HCT116 (cell line): ENCODE measurements at regions not wholly inside any gene's neighbourhood (a gene's known extent, or its start where the extent isn't known, plus 50 kb on each side); places are given as distances from the start of the nearest gene placed in this dataset.

Experiments used
- ATAC-seq: fragments of 200-7000 bp; cut with Tn5 transposase; 2 replicates; pipeline ENCODE4 v1.9.1; 2020; ENCODE audit warnings: mild to moderate bottlenecking, moderate library complexity
- BruUV-seq: library from RNA; stranded (reverse); fragments of 400-500 nt; replicated peaks from 2 replicates; lab custom pipeline; 2021; lab: Mats Ljungman, UMichigan
- CTCF ChIA-PET: fragments of 300-600 bp; sonication (Branson Sonifier 250); formaldehyde crosslinking; loops from one replicate; lab custom pipeline; 2021; ENCODE audit warnings: antibody characterized with exemption; lab: Charles Lee
- POLR2A ChIA-PET: fragments of 300-600, 350-600 bp; sonication (Branson Sonifier 250); formaldehyde crosslinking; loops from one replicate; lab custom pipeline; 2021; ENCODE audit warnings: antibody characterized with exemption; lab: Charles Lee
- RAD21 ChIA-PET, 2 experiments: fragments of 300-600 bp; sonication (Branson Sonifier 250); formaldehyde crosslinking; loops; one replicate each; lab custom pipeline; 2023; ENCODE audit warnings: low total read pairs in 2 of 2; ENCODE audit not compliant: uncharacterized antibody in 2 of 2, unreplicated experiment in 2 of 2, low non-redundant PET in 1 of 2; lab: Charles Lee
- DNase-seq: peaks from one replicate; pipeline ENCODE4 v3.0.0-alpha.2; 2010; ENCODE audit warnings: low read depth, low spot score
- H2AFZ ChIP-seq: fragments of 200-600 bp; shearing (Covaris generic), sonication (generic); 2 replicates; pipeline ENCODE4 v1.6.1; 2017; ENCODE audit warnings: low read depth, mixed run types, mixed read lengths, antibody characterized with exemption, low read length; ENCODE audit not compliant: poor library complexity, severe bottlenecking
- H3K27ac ChIP-seq: 2 replicates; pipeline ENCODE4 v1.5.1; 2012; ENCODE audit warnings: low read depth, low read length
- H3K27me3 ChIP-seq: fragments of 200-600 bp; sonication (generic); 2 replicates; pipeline ENCODE4 v1.6.1; 2016; ENCODE audit warnings: mixed run types, low read length, mixed read lengths; ENCODE audit not compliant: insufficient read depth
- H3K36me3 ChIP-seq, 2 experiments: fragments of 200-500 bp in 1 of 2; fragments of 200-600 bp in 1 of 2; sonication (Bioruptor generic) in 1 of 2; sonication (generic) in 1 of 2; 2 replicates each; pipeline versions ENCODE4 v1.5.1 to v1.6.1; 2014 to 2016; ENCODE audit warnings: low read length in 2 of 2, inconsistent platforms in 1 of 2, mixed read lengths in 1 of 2, mixed run types in 1 of 2; ENCODE audit not compliant: insufficient read depth in 2 of 2, control insufficient read depth in 1 of 2
- H3K4me1 ChIP-seq, 2 experiments: fragments of 200-600 bp in 1 of 2; sonication (generic) in 1 of 2; 2 replicates each; pipeline versions ENCODE4 v1.5.1 to v1.6.1; 2012 to 2017; ENCODE audit warnings: low read length in 2 of 2, inconsistent platforms in 1 of 2, mild to moderate bottlenecking in 1 of 2, mixed read lengths in 1 of 2, mixed run types in 1 of 2, moderate library complexity in 1 of 2; ENCODE audit not compliant: insufficient read depth in 2 of 2, control insufficient read depth in 1 of 2
- H3K4me2 ChIP-seq: fragments of 200-600 bp; sonication (generic); 2 replicates; pipeline ENCODE4 v1.6.1; 2017; ENCODE audit warnings: mixed run types, low read length, mixed read lengths
- H3K4me3 ChIP-seq, 2 experiments: fragments of 200-600 bp in 1 of 2; sonication (generic) in 1 of 2; replicated peaks in 1 of 2; 2 replicates each; pipeline ENCODE4 v1.5.1; 2011 to 2016; ENCODE audit warnings: low read length in 2 of 2, control low read depth in 1 of 2, low read depth in 1 of 2, mild to moderate bottlenecking in 1 of 2, mixed read lengths in 1 of 2, mixed run types in 1 of 2
- H3K79me2 ChIP-seq: fragments of 200-600 bp; sonication (generic); 2 replicates; pipeline ENCODE4 v1.6.1; 2017; ENCODE audit warnings: mild to moderate bottlenecking, mixed run types, low read length, moderate library complexity, mixed read lengths; ENCODE audit not compliant: insufficient read depth
- H3K9ac ChIP-seq: fragments of 200-600 bp; sonication (generic); 2 replicates; pipeline ENCODE4 v1.6.1; 2016; ENCODE audit warnings: low read length, mixed read lengths
- H3K9me2 ChIP-seq: fragments of 200-600 bp; sonication (generic), shearing (Covaris generic); 2 replicates; pipeline ENCODE4 v1.6.1; 2017; ENCODE audit warnings: mixed run types, mild to moderate bottlenecking, moderate library complexity; ENCODE audit not compliant: insufficient read depth
- H3K9me3 ChIP-seq, 2 experiments: fragments of 200-500 bp in 1 of 2; fragments of 200-600 bp in 1 of 2; sonication (Bioruptor generic) in 1 of 2; sonication (generic) in 1 of 2; 2 replicates each; pipeline ENCODE4 v1.6.1; 2014 to 2017; ENCODE audit warnings: low read length in 2 of 2, mixed read lengths in 2 of 2, inconsistent platforms in 1 of 2, low read depth in 1 of 2, mild to moderate bottlenecking in 1 of 2, mixed run types in 1 of 2, moderate library complexity in 1 of 2; ENCODE audit not compliant: control insufficient read depth in 1 of 2, insufficient read depth in 1 of 2
- H4K20me1 ChIP-seq: fragments of 200-600 bp; sonication (generic), shearing (Covaris generic); 2 replicates; pipeline ENCODE4 v1.6.1; 2017; ENCODE audit warnings: mixed run types, mild to moderate bottlenecking, moderate library complexity; ENCODE audit not compliant: insufficient read depth
- ATF3 ChIP-seq: IDR thresholded peaks from 2 replicates; pipeline ENCODE4 v1.6.1; 2012
- CBX3 ChIP-seq: IDR thresholded peaks from 2 replicates; pipeline ENCODE4 v1.6.1; 2012; ENCODE audit warnings: low read depth
- CEBPB ChIP-seq: IDR thresholded peaks from 2 replicates; pipeline ENCODE4 v1.6.1; 2012; ENCODE audit warnings: low read depth
- CTCF ChIP-seq, 3 experiments: fragments of 200-600 bp in 1 of 3; sonication (generic) in 1 of 3; IDR thresholded peaks in 2 of 3; conservative IDR thresholded peaks in 1 of 3; 2 replicates each; pipeline ENCODE4 v1.5.1; 2012 to 2017; ENCODE audit warnings: low read depth in 2 of 3, low read length in 2 of 3, antibody characterized with exemption in 1 of 3, borderline replicate concordance in 1 of 3, control low read depth in 1 of 3, mild to moderate bottlenecking in 1 of 3, mixed read lengths in 1 of 3, mixed run types in 1 of 3, moderate library complexity in 1 of 3; ENCODE audit not compliant: insufficient read depth in 1 of 3
- EGR1 ChIP-seq: IDR thresholded peaks from 2 replicates; pipeline ENCODE4 v1.6.1; 2012; ENCODE audit warnings: low read depth
- EZH2 ChIP-seq: fragments of 200-600 bp; sonication (generic); IDR thresholded peaks from 2 replicates; pipeline ENCODE4 v1.6.1; 2017; ENCODE audit warnings: antibody characterized with exemption, mixed run types
- EZH2phosphoT487 ChIP-seq: fragments of 200-600 bp; IDR thresholded peaks from 2 replicates; pipeline ENCODE4 v1.6.1; 2018; ENCODE audit warnings: antibody characterized with exemption, borderline replicate concordance
- FOSL1 ChIP-seq: IDR thresholded peaks from 2 replicates; pipeline ENCODE4 v1.6.1; 2012; ENCODE audit warnings: low read depth
- JUND ChIP-seq: IDR thresholded peaks from 2 replicates; pipeline ENCODE4 v1.6.1; 2012
- POLR2A ChIP-seq: IDR thresholded peaks from 2 replicates; pipeline ENCODE4 v1.7.0; 2011; ENCODE audit warnings: borderline replicate concordance; ENCODE audit not compliant: insufficient read depth, insufficient read length; ENCODE audit errors: extremely low read depth
- POLR2AphosphoS5 ChIP-seq: IDR thresholded peaks from 2 replicates; pipeline ENCODE4 v1.6.1; 2011; ENCODE audit warnings: mild to moderate bottlenecking, low read depth, low read length, moderate library complexity
- RAD21 ChIP-seq: IDR thresholded peaks from 2 replicates; pipeline ENCODE4 v1.6.1; 2012; ENCODE audit warnings: low read depth, mild to moderate bottlenecking
- SRF ChIP-seq: IDR thresholded peaks from 2 replicates; pipeline ENCODE4 v1.6.1; 2012; ENCODE audit warnings: low read depth
- TCF7L2 ChIP-seq: IDR thresholded peaks from 2 replicates; pipeline ENCODE4 v1.7.0; 2011; ENCODE audit warnings: borderline replicate concordance, inconsistent platforms; ENCODE audit not compliant: insufficient read depth, insufficient read length; ENCODE audit errors: extremely low read depth
- YY1 ChIP-seq: IDR thresholded peaks from 2 replicates; pipeline ENCODE4 v1.6.1; 2011; ENCODE audit warnings: low read length, low read depth, moderate library complexity, mild to moderate bottlenecking; ENCODE audit not compliant: insufficient replicate concordance; ENCODE audit errors: extremely low read depth
- ZFX ChIP-seq: fragments of 450-650 bp; IDR thresholded peaks from 2 replicates; pipeline ENCODE4 v1.6.1; 2017
- ZNF274 ChIP-seq: fragments of 200-500 bp; sonication (Bioruptor generic); IDR thresholded peaks from 2 replicates; pipeline ENCODE4 v1.6.1; 2014; ENCODE audit warnings: mild to moderate bottlenecking, low read depth, low read length, inconsistent platforms
- intact Hi-C: fragments of 100-400 bp; cut with micrococcal nuclease; formaldehyde crosslinking; loops from 2 replicates; pipeline ENCODE4 v1.10.0; 2022
- TF ChIP-seq, protein P1 (sequence below): IDR thresholded peaks from 2 replicates; pipeline ENCODE4 v1.6.1; 2012; ENCODE audit warnings: low read depth

GRCh38 chr18:39025531-39025930 is 1459.9 kb upstream of the CELF4 start:
- H3K79me2 ChIP-seq, result no peaks in the 10 kb centered on the region
- H4K20me1 ChIP-seq, result no peaks in the 10 kb centered on the region
- H3K9ac ChIP-seq, result no peak overlapping the region
- no TSS peak for BruUV-seq
- H3K36me3 ChIP-seq, result no peaks in the 10 kb centered on the region
- no peak overlapping the region for H3K4me3 ChIP-seq
- H3K4me2 ChIP-seq, result no peak overlapping the region
- no peak for TF ChIP-seq CTCF (IDR thresholded peaks at IDR 0.05 in 2 of 3, conservative IDR thresholded peaks at IDR 0.05 in 1 of 3; ENCODE audit: borderline replicate concordance in 1 of 3, insufficient read depth in 1 of 3, low read depth in 2 of 3, low read length in 2 of 3)
- TF ChIP-seq, protein P1, sequence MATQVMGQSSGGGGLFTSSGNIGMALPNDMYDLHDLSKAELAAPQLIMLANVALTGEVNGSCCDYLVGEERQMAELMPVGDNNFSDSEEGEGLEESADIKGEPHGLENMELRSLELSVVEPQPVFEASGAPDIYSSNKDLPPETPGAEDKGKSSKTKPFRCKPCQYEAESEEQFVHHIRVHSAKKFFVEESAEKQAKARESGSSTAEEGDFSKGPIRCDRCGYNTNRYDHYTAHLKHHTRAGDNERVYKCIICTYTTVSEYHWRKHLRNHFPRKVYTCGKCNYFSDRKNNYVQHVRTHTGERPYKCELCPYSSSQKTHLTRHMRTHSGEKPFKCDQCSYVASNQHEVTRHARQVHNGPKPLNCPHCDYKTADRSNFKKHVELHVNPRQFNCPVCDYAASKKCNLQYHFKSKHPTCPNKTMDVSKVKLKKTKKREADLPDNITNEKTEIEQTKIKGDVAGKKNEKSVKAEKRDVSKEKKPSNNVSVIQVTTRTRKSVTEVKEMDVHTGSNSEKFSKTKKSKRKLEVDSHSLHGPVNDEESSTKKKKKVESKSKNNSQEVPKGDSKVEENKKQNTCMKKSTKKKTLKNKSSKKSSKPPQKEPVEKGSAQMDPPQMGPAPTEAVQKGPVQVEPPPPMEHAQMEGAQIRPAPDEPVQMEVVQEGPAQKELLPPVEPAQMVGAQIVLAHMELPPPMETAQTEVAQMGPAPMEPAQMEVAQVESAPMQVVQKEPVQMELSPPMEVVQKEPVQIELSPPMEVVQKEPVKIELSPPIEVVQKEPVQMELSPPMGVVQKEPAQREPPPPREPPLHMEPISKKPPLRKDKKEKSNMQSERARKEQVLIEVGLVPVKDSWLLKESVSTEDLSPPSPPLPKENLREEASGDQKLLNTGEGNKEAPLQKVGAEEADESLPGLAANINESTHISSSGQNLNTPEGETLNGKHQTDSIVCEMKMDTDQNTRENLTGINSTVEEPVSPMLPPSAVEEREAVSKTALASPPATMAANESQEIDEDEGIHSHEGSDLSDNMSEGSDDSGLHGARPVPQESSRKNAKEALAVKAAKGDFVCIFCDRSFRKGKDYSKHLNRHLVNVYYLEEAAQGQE, result no peak
- TF ChIP-seq FOSL1, result no peak
- no peak for TF ChIP-seq EGR1
- no peak for TF ChIP-seq ZNF274
- no peak for TF ChIP-seq EZH2phosphoT487
- TF ChIP-seq RAD21, result no peak
- no peak for TF ChIP-seq JUND
- no peak for TF ChIP-seq YY1
- TF ChIP-seq ATF3, result no peak
- no peak for TF ChIP-seq CBX3
- no peak for TF ChIP-seq TCF7L2
- no peak for TF ChIP-seq CEBPB
- no peak for TF ChIP-seq EZH2
- TF ChIP-seq ZFX, result no peak
- no peak for TF ChIP-seq POLR2AphosphoS5
- TF ChIP-seq SRF, result no peak
- TF ChIP-seq POLR2A, result no peak
- H3K27me3 ChIP-seq, result no peaks in the 10 kb centered on the region
- no peak overlapping the region for H2AFZ ChIP-seq
- intact Hi-C loops, result no loop called here
- peaks cover 0 to 3% of the 10 kb centered on the region in 2 experiments; a peak in 1 of 4 replicates for H3K9me3 ChIP-seq
- CTCF ChIA-PET, result no interaction called here
- no peak overlapping the region for H3K27ac ChIP-seq
- DNase-seq, result no peak
- POLR2A ChIA-PET, result no interaction called here
- no peaks in the 10 kb centered on the region for H3K9me2 ChIP-seq
- ATAC-seq, result no peak
- RAD21 ChIA-PET, result no interaction called here
- no peaks in the 10 kb centered on the region for H3K4me1 ChIP-seq
